ENCODE measurements at regions not wholly inside any gene's neighbourhood (a gene's known extent, or its start where the extent isn't known, plus 50 kb on each side); places are given as distances from the start of the nearest gene placed in this dataset.

DNA sequence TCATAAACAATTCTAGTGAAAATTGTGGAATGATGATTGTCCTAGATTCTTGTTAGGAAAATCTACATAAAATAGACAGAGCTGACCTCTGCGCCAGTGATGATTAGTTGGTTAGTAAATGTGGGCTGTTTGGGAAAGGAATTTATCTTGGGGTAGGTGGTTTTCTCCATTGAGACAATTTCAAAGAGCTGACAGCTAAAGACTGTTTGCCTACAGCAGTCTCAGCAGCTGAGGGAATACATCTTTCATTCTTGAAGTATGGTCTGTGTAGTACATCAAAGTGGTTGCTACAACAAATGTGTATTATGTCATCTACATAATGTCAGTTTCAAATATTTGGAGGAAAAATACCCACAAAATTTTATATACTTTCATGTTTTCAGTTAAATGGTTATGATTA lies 117.2 kb upstream of the TRPC4 start:
- Histone ChIP-seq H3K27ac (ENCODE audit: insufficient read length, low read depth, low read length) (no peak overlapping the region), H3K18ac (ENCODE audit: insufficient read length, low read depth, low read length) (no peak overlapping the region), H2BK12ac (ENCODE audit: insufficient read length, low read depth, low read length) (no peak overlapping the region), H2BK5ac (ENCODE audit: insufficient read length, low read length) (no peak overlapping the region), H3K9me3 (ENCODE audit: control insufficient read depth, low read depth, low read length) (no peaks in the 10 kb centered on the region), H3K14ac (ENCODE audit: insufficient read depth, low read length) (no peak overlapping the region), H3K23me2 (ENCODE audit: insufficient read length, low read depth, low read length, poor library complexity, severe bottlenecking) (no peaks in the 10 kb centered on the region), H3K4ac (ENCODE audit: low read depth, low read length) (no peak overlapping the region), H3K23ac (ENCODE audit: insufficient read length, low read depth, low read length) (no peak overlapping the region), H2AK5ac (ENCODE audit: insufficient read length, low read length) (no peak overlapping the region), H3K4me2 (ENCODE audit: insufficient read depth, insufficient read length, low read length) (no peak overlapping the region), H4K20me1 (ENCODE audit: control insufficient read depth, insufficient read depth, insufficient read length) (no peaks in the 10 kb centered on the region), H2BK15ac (ENCODE audit: low read depth, low read length) (no peak overlapping the region), H4K91ac (ENCODE audit: insufficient read length, low read depth, low read length) (no peak overlapping the region), H3K79me2 (ENCODE audit: insufficient read depth, low read length) (no peaks in the 10 kb centered on the region), H3K4me1 (ENCODE audit: insufficient read depth, low read length) (no peaks in the 10 kb centered on the region), H3K79me1 (ENCODE audit: insufficient read depth, low read depth, low read length, poor library complexity, severe bottlenecking) (no peaks in the 10 kb centered on the region), H3K9ac (ENCODE audit: extremely low read depth, insufficient read length, low read length) (no peak overlapping the region), H2BK20ac (ENCODE audit: low read depth, low read length, poor library complexity, severe bottlenecking) (no peak overlapping the region), H2AFZ (ENCODE audit: low read length) (no peak overlapping the region), H3K56ac (ENCODE audit: insufficient read length, low read depth, low read length) (no peak overlapping the region), H3T11ph (ENCODE audit: low read length) (no peak overlapping the region), H4K8ac (replicated peaks; ENCODE audit: insufficient read length, low read depth, low read length) (no peak overlapping the region), H3K27me3 (ENCODE audit: insufficient read depth, low read length) (no peaks in the 10 kb centered on the region), H2BK120ac (ENCODE audit: low read depth, low read length, poor library complexity, severe bottlenecking) (no peak overlapping the region), H4K5ac (ENCODE audit: insufficient read length, low read depth, low read length) (no peak overlapping the region)
- H3K27me3 Mint-ChIP-seq (ENCODE audit: low read depth) = no peaks in the 10 kb centered on the region
- no peak for DNase-seq
- no peak overlapping the region for H3K27ac Mint-ChIP-seq
- TF ChIP-seq, protein P1, sequence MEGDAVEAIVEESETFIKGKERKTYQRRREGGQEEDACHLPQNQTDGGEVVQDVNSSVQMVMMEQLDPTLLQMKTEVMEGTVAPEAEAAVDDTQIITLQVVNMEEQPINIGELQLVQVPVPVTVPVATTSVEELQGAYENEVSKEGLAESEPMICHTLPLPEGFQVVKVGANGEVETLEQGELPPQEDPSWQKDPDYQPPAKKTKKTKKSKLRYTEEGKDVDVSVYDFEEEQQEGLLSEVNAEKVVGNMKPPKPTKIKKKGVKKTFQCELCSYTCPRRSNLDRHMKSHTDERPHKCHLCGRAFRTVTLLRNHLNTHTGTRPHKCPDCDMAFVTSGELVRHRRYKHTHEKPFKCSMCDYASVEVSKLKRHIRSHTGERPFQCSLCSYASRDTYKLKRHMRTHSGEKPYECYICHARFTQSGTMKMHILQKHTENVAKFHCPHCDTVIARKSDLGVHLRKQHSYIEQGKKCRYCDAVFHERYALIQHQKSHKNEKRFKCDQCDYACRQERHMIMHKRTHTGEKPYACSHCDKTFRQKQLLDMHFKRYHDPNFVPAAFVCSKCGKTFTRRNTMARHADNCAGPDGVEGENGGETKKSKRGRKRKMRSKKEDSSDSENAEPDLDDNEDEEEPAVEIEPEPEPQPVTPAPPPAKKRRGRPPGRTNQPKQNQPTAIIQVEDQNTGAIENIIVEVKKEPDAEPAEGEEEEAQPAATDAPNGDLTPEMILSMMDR (conservative IDR thresholded peaks at IDR 0.05) = no peak
- H3K36me3 Mint-ChIP-seq (ENCODE audit: insufficient read depth in 1 of 3, low read depth in 3 of 3) = no peaks in the 10 kb centered on the region
- no peaks in the 10 kb centered on the region; a peak in 1 of 5 replicates for H3K9me3 Mint-ChIP-seq
- WGBS (ENCODE audit: extremely low coverage, insufficient read length, low lambda C conversion rate) = no CpG with 5 or more reads among the region's 1 CpG
- H3K4me3 Mint-ChIP-seq = no peak overlapping the region
- peaks cover 7 to 13% of the 10 kb centered on the region in 2 experiments for H3K4me1 Mint-ChIP-seq

Measured in H9 (cell line).